SIG-M5 treated with dmso at 0.1 percent for 504 hours (cell line): ENCODE measurements at regions not wholly inside any gene's neighbourhood (a gene's known extent, or its start where the extent isn't known, plus 50 kb on each side); places are given as distances from the start of the nearest gene placed in this dataset.
"Not testable (repeated sequence)": the region's sequence is repeated elsewhere in the genome, so short reads cannot be mapped to it uniquely, and the experiment has no call there.

Experiments
- DNase-seq: peaks from one replicate; lab custom pipeline; 2025; ENCODE audit not compliant: unreplicated experiment; lab: John Stamatoyannopoulos, UW

DNA sequence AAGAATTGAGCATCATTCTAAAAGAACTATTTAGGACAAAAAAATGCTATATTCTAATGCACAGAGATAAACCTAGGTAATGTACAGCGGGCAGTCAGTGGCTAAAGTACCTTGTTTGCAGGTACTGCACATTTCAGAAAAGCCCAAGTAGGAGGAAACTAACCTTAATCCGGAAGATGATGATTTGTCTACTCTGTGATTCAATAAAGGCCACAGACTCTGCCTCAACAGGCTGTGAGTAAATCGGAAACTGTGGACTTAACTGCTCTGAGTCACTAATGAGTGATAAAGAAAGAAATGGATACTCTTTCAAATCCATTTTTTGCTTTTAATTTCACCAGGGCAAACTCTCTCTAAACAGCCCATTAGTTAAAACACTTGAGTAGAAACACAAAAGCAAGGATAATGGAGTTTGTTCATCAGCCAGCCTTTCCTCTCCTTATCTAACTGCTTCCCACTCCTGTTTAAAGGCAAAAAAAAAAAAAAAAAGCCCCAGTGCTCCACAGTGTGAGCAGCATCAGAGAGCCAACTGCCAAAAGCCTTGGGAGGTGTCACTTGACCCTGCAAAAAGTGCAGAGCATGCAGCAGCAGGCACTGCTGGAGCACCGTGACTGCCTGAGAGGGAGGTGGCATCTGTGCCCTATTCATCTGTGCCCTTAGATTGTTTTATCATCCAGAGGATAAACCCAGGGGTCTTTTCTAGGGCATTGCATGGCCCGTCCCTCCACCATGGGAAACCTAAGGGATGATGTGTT is 187.7 kb downstream of the SATB1 start:
- no peak for DNase-seq

GRCh38 chr3:18236726-18237125 is 188.4 kb downstream of the SATB1 start:
- DNase-seq, result no peak

DNA sequence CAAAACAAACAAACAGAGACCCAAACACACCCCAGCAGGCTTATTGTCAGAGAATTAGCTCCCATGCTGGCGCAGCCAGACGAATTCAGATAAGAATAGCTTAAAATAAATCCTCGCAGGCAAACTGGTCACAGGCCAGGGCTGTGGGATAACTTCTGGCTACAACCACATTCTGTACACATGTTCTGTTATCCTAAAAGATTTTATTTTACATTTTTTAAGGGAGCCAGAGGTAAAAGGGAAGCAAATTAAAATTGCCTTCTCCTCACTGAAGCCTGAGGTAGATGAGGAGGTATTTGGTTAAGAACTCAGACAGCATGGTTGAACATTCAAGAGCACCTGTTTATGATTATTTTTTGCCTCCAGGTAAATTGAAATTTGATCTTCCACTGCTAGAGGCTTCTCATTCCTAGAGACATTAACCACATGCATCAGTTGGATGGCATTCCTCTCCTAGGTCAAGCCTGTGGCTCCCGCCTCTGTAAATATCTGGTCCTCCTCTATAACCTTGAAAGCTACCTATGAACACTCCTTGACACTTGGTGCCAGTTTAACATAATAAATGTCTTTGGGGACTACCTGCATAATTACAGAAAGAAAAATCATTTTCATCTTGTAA is 190.3 kb downstream of the SATB1 start:
- DNase-seq, result no peak

- no peak for DNase-seq
Measured at GRCh38 chr3:18233987-18234716, 191.0 kb downstream of the SATB1 start.

DNA sequence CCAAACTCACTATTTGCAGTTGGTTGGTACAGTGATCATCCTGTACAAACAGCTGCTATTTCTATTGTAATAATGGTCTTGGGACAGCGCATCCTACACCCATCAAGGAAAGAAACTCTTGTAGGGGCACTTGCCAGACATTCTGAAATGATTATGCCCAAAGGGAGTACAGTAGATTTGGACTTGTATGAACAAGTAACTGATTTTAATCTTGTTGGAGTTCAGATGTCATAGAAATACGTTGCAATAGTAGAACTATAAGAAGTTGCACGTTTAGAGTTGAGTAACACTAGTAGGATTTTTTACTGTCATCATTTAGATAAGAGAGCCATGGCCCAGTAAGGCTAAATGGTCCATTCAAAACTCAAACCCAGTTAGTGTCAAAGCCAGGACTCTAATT is 192.8 kb downstream of the SATB1 start:
- DNase-seq, result no peak

- no peak for DNase-seq
Measured at GRCh38 chr3:18228060-18228459, 197.1 kb downstream of the SATB1 start.

DNA sequence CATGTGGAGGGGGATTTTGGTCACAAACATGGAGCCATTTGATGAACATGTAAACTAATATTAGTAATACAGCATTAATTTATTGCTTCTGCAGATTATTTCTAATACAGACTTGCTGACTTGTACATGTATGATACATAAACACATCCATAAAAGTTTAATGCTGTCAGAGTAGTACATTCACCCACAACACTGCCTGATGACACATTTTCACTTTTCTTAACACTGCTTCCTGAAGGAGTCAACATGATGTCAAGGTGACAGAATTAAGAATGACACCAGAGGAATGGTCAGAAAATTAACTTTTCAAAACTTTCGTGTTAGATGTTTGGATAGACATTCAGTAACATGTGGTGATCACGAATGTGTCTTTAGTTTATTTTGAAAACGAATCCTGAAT is 199.4 kb downstream of the SATB1 start:
- no peak for DNase-seq

- DNase-seq, result peak; percentile 71
Measured at GRCh38 chr3:18224426-18224825, 200.7 kb downstream of the SATB1 start.

DNA sequence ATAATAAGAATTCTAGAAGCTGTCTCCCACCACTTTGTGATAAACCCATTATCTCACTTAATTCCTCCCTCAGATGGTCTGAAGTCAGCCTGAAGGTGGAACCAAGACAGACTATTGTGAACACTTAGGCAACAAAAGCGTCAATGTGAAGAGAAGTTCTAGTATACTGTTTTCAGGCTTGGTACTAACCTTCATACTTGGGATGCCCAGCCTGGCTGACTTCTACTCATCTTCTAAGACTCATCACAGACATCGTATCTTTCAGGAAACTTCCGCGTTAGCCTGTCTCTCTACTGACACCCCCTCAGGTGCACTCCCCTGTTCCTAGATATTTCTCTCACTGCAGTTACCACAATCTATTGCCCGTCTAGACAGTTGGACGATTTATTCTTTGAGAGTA is 201.2 kb downstream of the SATB1 start:
- no peak for DNase-seq

DNA sequence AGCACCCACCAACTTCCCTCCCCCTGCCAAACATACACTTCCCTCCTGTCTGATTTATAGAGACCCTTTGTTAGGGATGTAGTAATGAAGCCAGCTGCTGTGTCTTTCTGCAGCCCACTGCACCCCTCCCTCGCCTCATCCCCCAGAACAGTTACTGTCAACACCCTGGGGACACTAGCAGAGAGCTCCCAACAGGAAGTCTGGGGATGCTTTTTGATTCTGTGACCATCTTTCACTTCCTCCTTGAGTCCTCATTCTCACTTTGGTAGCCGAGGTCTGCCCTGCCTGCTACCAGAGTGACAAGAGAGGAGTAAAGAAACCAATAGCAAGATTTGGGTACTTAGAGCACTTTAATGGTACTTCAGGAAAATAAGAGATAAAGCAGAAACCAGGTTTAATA is 201.6 kb downstream of the SATB1 start:
- peak; percentile 93 for DNase-seq

- no peak for DNase-seq
Measured at GRCh38 chr3:18222686-18223085, 202.5 kb downstream of the SATB1 start.

DNA sequence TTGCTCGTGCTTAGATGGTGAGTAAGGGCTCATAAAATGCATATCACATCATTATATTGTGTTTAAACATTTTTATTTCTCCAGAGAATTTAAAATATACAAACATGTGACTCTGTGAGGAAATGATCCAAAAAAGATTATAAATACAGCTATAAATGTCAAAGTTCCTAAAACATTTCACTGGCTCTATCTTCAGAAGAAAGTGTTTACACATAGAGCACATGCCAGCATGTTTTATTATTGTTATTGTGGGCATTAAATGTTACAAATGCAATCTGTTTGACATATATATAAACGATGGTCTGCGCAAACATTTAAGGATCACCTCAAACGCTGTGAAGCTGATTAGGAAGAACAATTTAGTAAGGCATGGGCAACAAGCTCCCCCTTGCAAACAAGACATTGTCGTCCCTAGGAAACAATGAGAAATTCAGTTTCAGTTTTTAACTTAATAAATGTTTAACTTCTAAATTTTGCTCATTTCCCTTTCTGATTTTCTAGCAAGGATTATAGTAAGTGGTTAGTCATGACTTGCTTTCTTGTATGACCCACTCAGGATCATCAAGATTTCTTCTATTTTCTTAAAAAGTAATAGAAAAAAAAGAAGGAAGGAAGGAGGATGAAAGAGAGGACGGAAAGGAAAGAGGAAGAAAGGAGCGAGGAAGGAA is 207.5 kb downstream of the SATB1 start:
- no peak for DNase-seq

DNA sequence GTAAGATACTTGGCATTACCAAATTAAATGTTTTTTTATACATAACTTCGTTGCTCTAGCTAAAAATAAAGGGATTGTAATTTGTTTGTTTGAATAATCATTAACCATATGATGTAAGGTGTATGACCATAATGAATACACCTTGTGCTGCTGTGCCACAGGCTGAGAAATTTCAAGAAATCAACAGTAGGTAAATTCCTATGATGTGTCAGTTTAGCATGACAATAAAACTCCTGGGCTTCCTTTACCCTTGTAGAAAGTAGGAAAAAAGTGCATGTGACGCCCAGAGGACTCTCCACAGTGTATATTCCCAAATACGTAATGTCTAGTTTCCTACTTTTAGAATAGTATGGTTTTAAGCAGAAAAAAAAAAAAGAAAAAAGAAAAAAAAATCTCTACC is 208.1 kb downstream of the SATB1 start:
- no peak for DNase-seq

DNA sequence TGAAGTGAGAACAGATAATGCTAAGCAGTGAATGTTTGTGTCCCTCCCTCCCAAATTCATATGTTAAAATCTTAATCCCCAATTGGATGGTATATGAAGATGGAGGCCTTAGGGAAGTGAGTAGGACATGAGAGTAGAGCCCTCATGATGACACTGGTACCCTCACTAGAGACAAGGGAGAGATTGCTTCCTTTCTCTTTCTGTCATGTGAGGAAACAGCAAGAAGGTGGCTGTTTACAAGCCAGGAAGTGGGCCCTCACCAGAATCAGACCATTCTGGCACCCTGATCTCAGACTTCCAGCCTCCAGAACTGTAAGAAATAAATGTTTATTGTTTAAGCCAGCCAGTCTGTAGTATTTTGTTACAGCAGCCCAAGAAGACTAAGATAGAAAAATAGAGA is 209.5 kb downstream of the SATB1 start:
- DNase-seq, result no peak

- DNase-seq, result no peak
Measured at GRCh38 chr3:18211116-18211515, 214.0 kb downstream of the SATB1 start.

- DNase-seq, result peak; percentile 84
Measured at GRCh38 chr3:18208856-18209255, 216.3 kb downstream of the SATB1 start.

DNA sequence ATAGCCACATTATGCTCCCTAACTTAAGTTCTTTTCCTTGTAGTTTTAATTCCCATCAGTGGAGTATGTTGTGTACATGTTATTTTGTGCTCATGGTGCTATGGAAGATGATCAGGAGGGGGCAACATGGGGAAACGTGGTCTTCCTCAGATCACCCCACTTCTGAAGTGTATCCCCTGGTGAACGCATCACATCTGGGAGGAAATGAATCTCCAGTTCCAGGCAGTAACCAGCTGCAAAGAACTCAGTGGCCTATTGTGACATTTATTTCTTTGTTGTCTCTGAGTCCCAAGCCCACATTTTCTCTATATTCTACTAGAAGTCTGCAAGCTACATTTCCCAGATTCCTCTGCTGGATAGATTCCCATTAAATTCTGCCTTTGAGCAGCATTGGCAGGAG is 217.0 kb downstream of the SATB1 start:
- DNase-seq, result no peak

DNA sequence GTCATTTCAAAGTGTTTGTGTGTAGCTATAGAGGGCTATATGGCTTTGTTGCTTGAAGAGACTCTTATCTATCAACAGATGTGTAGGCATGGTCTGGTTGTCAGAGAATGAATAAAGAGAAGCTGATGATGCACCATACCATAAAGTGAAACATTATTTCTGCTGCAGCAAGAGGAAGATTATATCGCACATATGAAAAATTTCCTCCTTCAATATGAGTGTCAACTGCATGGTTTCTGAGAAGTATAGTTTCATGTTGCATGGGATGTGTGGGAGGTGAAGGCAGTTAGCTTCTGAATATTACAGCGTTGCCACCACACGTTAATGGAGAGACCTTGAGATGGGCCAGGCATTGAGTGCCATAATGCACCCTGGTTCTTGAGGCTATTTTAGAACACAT is 217.9 kb downstream of the SATB1 start:
- no peak for DNase-seq

- DNase-seq, result not testable (repeated sequence)
Measured at GRCh38 chr3:18205701-18206100, 219.4 kb downstream of the SATB1 start.

DNA sequence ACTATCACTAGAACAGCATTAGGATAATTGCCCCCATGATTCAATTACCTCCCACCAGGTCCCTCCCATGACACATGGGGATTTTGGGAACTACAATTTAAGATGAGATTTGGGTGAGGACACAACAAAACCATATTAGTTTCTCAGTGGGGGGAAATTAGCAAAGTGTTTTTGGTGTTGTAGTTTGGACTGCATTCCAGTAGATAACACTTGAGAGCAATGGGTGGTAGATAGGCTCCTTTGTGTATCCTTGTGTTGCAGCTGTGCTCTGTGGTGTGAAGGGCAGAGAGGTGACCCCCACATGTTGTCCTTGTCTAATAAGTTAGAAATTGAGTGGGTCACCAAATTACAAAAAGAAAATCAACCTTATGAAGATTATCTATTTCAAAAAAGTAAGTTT is 223.8 kb downstream of the SATB1 start:
- DNase-seq, result no peak

DNA sequence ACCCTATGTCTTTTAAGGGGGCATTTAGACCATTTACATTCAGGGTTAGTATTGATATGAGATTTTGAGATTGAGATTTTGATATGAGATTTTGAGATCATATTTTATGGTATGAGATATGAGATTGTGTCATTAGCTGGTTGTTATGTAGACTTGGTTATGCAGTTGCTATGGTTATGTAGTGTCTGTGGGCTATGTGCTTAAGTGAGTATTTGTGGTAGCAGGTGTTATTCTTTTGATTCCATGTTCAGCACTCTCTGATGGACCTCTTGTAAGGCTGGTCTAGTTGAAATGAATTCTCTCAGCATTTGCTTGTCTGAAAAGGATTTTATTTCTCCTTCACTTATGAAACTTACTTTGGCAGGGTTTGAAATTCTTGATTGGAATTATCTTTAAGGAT is 225.4 kb downstream of the SATB1 start:
- DNase-seq, result no peak

DNA sequence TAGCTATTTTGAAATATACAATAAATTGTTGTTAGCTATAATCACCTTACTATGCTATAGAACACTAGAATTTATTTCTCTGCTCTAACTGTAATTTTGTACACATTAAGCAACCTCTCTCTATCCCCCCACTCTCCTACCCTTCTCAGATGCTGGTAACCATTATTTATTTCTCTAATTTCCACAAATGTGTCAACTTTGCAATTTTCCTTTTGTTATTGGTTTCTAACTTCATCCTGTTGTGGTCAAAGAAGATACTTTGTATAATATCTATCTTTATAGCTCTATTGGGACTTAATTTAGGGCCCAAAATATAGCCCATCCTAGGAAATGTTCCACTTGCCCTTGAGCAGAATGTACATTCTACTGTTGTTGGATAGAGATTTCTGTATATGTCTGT is 229.3 kb downstream of the SATB1 start:
- no peak for DNase-seq
